ENCODE measurements at regions not wholly inside any gene's neighbourhood (a gene's known extent, or its start where the extent isn't known, plus 50 kb on each side); places are given as distances from the start of the nearest gene placed in this dataset.

GRCh38 chr4:189255636-189256035 is 685.0 kb upstream of the FRG1 start:
- Histone ChIP-seq H3K36me3 (ENCODE audit: control insufficient read depth, insufficient read depth, low read length) (no peaks in the 10 kb centered on the region), H3K27me3 (ENCODE audit: control insufficient read depth, insufficient read depth, low read length) (no peaks in the 10 kb centered on the region), H3K4me3 (ENCODE audit: low read depth in 2 of 2, low read length in 2 of 2) (no peak overlapping the region), H3K4me1 (ENCODE audit: control insufficient read depth, insufficient read depth, low read length) (no peaks in the 10 kb centered on the region), H3K27ac (ENCODE audit: low read length) (no peak overlapping the region), H3K9me3 (ENCODE audit: control insufficient read depth, insufficient read depth, low read depth, low read length) (no peaks in the 10 kb centered on the region)
- TF ChIP-seq SIN3A (IDR thresholded peaks at IDR 0.05; ENCODE audit: borderline replicate concordance, insufficient read depth, low read depth, low read length) (no peak), TCF7L2 (IDR thresholded peaks at IDR 0.05; ENCODE audit: low read depth, low read length) (no peak), POLR2AphosphoS5 (IDR thresholded peaks at IDR 0.05; ENCODE audit: low read depth, low read length) (no peak), REST (IDR thresholded peaks at IDR 0.05; ENCODE audit: insufficient read depth in 1 of 2, low read depth in 2 of 2, low read length in 1 of 2) (no peak), CTCF (IDR thresholded peaks at IDR 0.05) (no peak)
- ChIA-PET CTCF (no interaction called here), POLR2A (no interaction called here)
- in situ Hi-C loops (cut with HindIII; ENCODE audit: low pct_unique_long_range_greater_than_20kb, low sequenced_read_pairs) = no loop called here
- BruUV-seq (replicated peaks) = no TSS peak
- no peak for DNase-seq (ENCODE audit: low read depth, low spot score)
- no peak for ATAC-seq
- intact Hi-C loops (cut with micrococcal nuclease; ENCODE audit: unreplicated experiment) = no loop called here

GRCh38 chr4:189261475-189261874 is 679.2 kb upstream of the FRG1 start:
- Histone ChIP-seq H3K4me3 (ENCODE audit: low read depth in 2 of 2, low read length in 2 of 2) (no peak overlapping the region), H3K4me1 (ENCODE audit: control insufficient read depth, insufficient read depth, low read length) (no peaks in the 10 kb centered on the region), H3K9me3 (ENCODE audit: control insufficient read depth, insufficient read depth, low read depth, low read length) (no peaks in the 10 kb centered on the region), H3K27me3 (ENCODE audit: control insufficient read depth, insufficient read depth, low read length) (no peaks in the 10 kb centered on the region), H3K36me3 (ENCODE audit: control insufficient read depth, insufficient read depth, low read length) (no peaks in the 10 kb centered on the region), H3K27ac (ENCODE audit: low read length) (no peak overlapping the region)
- no peak for DNase-seq (ENCODE audit: low read depth, low spot score)
- in situ Hi-C loops (cut with HindIII; ENCODE audit: low pct_unique_long_range_greater_than_20kb, low sequenced_read_pairs) = no loop called here
- ChIA-PET POLR2A (no interaction called here), CTCF (no interaction called here)
- TF ChIP-seq POLR2AphosphoS5 (IDR thresholded peaks at IDR 0.05; ENCODE audit: low read depth, low read length) (no peak), TCF7L2 (IDR thresholded peaks at IDR 0.05; ENCODE audit: low read depth, low read length) (no peak), SIN3A (IDR thresholded peaks at IDR 0.05; ENCODE audit: borderline replicate concordance, insufficient read depth, low read depth, low read length) (no peak), REST (IDR thresholded peaks at IDR 0.05; ENCODE audit: insufficient read depth in 1 of 2, low read depth in 2 of 2, low read length in 1 of 2) (no peak), CTCF (IDR thresholded peaks at IDR 0.05) (no peak)
- no peak for ATAC-seq
- intact Hi-C loops (cut with micrococcal nuclease; ENCODE audit: unreplicated experiment) = no loop called here
- BruUV-seq (replicated peaks) = no TSS peak
